GM18498 (cell line): ENCODE measurements at regions not wholly inside any gene's neighbourhood (a gene's known extent, or its start where the extent isn't known, plus 50 kb on each side); places are given as distances from the start of the nearest gene placed in this dataset.

ENCODE experiments used
- ATAC-seq: cut with Tn5 transposase; IDR thresholded peaks from one replicate; pipeline ENCODE4 v1.9.1; 2021; ENCODE audit warnings: mild to moderate bottlenecking, moderate library complexity; ENCODE audit not compliant: unreplicated experiment

DNA sequence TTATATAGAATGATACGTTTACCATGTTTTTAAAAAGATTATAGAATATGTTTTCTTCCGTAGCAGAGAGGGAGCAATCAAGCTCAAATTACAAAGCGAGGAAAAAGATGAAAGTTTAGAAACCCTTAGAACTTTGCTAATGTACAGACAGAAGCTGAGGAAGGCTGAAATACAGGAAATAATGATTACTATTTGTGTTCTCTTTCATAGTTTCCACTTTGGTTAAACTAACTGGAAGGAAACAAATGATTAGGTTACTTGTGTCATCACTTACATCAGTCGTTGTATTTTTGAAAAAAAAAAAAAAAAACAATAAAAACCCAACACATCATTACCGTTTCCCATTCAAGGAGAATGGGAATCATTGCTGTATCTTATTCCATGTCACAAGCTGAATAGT lies 337.8 kb upstream of the CBLB start:
- no peak for ATAC-seq

DNA sequence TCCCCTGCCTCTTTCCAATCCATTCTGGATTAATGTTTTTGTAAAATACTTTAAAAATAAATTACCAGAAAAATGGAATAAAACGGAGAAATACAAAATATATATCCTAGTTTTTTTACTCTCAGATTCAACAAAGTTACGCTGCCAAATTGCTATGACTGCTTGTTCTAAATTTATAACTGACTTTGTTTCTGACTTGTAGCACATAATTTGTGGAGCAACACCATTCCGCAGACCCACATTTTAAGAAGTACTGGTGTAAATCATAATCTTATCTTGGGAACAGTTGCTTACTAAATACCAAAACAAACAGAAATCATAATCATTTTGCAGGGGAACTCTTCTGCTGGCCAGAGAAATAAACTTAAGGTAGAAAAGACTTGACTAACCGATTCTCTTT lies 339.4 kb upstream of the CBLB start:
- no peak for ATAC-seq

DNA sequence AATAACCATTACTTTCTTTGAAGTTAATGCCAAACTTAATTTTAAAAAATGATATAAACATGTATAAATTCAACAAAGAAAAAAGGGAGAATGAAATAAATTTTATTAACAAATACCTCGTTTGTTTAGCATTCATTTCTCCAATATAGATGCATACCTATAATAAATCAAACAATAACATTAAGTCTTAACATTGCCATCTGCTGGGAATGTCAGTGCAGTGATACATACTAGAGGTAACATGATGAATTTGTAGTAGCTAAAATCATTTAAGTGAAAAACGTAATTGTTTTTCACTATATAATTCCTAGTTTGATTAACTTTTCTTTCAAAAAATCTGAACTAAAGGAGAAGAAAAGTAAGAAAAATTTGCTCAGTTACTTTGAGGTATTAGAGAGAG lies 340.2 kb upstream of the CBLB start:
- no peak for ATAC-seq

DNA sequence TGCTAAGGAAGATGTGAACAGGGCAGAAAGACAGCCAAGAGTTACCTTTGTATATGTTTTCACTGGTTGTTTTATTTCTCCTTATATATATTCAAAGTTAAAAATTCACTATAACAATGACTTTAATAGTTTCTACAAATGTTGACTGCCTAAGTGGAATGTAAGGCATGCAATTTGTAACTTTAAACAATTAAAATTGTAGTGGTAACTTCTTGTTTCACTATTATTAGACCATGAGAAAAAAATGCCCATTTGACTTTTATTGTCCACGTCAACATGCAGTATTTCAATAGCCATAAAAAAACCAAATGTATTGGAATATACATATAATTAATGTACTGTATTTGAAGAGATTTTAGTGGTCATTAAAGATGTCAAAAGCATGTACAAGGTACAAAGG lies 340.7 kb upstream of the CBLB start:
- no peak for ATAC-seq

DNA sequence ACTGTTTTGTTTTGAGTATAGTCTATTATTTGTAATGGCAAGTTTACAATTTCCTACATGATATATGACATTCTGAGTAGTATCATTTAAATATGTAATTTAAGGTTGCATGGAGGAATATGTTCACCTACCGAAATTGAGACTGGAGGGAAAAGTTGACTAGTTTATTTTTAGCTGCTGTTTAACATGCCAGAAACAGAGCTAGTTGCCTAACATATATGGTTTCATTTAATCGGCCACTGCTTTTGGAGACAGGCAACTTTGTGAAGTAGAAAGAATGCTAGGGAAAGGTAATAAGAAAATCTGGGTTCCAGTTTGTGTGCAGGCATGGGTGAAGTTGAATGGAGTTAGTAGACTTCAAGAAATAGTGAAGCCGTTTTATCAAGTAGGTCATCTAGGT lies 342.1 kb upstream of the CBLB start:
- no peak for ATAC-seq

DNA sequence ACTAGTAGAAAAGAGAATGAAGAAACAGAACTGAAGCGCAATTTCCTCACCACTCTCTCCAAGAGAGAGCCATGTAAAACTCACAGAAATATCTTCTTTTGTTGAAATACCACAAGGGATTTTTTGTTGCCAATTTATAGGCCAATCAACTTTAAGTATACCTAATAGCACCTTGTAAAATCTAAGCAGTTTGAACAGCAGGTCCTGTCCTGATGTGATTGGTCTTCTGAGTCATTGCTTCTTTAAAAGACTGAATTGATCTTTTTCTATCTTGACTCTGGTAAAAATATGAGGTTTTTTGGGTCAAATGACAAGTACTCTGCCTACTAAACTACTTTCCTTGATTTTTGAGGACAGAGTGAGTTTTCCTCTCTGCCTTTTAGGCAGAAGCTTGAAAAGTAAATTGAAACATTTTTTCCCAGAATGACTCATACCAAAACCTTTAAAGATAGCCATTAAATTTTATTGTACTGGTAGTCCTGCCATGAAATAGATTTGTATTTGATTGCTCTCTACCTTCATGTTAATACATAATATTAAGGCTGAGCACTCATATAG lies 343.9 kb upstream of the CBLB start:
- no peak for ATAC-seq

DNA sequence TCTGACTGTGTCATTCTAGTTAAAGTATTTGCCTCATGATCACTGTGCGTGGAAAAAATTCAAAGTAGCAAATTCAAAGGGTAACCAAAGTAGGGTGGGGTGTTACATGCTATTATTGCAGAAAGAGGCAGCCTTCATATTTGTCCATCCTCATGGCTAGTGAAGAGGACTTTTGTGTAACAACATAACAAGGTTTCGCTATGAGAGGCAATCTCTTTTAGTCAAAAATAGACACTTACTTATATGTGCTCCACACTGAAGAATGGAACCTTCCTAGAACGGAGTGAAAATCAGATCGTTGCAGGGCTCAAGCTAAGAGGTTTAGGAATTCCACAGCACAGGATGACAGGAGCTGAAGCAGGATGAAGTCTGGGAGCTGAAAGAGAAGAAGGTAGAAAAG lies 345.1 kb upstream of the CBLB start:
- no peak for ATAC-seq

DNA sequence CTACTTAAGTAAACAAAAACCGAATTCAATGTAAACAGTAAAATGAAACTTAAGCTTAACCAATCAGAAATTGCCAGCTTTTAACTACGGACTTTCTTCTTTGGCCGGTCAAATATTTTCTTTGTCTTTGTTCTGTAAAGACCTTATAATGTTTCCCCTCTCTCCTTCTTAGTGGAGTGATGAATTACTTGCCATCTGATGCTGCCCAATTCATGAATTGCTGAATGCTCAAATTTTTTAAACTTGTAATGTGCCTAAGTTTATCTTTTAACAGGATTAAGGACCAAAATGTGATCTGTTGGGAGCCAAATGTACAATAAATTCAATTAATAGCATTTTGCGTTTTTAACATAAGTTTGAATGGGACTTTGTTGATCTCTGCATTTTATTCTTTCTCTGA lies 345.8 kb upstream of the CBLB start:
- ATAC-seq, result no peak

DNA sequence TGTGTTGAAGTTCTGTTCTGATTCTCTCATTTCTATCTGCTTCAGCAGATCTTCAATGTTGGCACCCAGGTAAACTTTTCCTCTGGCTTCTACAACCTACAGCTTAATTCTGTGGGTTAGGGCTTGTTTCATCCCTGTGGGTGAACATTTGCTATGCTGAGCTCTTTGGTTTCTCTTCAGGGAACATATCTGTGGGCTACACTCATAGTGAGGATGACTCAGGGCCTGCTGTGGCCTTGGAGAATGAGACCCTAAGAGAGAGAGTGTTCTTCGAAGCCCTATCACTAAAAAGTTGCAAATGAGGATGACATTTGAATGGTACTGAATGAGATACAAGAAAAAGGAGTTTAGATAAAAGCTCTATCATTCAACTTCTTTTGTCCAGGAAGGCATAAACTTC lies 346.2 kb upstream of the CBLB start:
- no peak for ATAC-seq

DNA sequence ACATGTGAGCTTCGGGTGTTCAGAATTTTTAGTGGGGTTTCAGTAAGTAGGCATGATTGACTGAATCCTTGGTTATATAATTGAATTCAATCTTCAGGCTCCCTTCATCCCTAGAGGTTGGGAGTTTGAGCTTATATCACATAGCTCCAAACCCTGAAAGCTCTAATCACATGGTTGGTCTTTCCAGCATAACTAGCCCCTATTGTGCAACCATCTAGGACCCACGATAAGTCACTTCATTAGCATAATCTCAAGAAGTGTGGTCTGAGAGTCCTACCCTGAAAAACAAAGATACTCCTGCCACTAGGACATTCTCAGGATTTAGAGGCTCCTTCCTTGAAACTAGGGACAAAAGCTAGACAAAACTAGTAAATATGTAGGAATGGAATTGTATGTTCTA lies 348.9 kb upstream of the CBLB start:
- ATAC-seq, result no peak

DNA sequence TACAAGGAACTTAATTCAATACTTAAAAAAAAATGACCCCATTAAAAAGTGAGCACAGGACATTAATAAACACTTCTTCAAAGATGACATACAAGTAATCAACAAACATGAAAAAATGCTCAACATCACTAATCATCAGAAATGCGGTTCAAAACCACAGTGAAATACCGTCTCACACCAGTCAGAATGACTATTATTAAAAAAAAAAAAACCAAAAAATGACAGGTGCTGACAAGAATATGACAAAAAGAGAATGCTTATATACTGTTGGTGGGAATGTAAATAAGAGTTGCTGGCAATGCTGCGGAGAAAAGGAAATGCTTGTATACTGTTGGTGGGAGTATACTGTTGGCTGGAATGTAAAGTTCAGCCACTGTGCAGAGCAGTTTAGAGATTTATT lies 358.3 kb upstream of the CBLB start:
- no peak for ATAC-seq

DNA sequence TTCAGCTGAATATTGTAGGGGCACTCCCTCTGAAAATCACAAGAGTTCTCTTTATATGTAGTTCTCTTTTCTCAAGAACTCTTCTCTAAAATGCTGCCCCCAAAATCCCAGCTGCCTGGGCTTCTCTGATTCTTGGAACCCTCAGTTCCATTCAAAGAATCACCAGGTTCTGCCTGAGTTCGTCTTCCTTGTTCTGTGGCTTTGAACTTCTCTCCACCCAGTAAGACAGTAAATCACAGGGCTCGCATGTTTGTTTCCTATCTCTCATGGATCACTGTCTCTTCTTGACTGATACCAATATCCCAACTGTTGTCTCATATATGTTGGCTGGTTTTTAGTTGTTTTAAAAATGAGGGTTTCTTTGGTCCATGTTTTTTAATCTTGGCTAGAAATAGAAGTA lies 359.5 kb upstream of the CBLB start:
- no peak for ATAC-seq

DNA sequence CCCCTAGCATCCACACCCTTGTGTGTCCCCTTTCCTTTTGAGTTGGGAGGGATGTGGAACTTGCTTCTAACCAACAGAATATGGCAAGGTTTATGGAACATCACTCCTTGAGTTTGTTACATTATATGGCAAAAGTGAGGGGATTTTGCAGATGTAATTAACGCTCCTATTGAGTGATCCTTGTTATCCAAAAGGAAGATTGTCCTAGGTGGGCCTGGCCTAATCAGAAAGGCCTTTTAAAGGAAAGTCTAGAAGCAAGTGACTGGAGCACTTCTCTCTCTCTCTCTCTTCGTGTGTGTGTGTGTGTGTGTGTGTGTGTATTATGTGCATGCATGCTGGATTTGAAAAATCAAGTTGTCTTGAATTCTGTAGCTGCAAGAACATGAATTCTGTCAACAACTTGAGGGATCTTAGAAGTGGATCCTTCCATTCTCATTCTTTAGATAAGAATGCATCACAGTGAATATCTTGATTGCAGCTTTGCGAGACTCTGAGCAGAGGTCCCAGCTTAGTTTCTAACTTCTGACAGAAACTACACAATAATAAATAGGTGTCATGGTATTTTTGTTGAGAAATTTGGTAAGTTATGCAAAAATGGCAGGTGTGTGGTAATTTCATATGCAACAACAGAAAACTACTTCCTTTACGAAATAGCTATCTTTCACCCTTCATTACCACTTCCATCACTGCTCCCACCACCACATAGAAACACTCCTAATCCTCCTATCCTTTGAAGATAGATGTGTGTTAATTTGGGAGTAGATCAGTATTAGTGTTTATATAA lies 360.9 kb upstream of the CBLB start:
- no peak for ATAC-seq

DNA sequence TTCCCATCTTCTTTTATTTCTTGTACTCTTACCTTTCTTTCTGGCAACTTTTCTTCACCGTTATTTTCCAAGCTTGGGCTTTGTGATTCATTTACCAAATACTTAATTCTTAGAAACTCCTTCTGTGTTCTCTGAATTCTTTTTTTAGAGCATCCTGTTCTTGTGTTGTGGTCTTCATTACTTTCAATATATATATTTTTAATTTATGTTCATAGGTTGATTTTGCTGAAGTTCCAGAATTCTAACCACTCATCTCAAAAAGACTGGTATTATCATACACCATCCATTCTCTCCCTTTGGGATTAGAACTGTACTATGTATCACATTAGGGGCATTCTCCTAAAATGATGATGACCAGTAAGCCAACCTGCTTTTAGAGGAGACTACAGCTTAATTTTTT lies 362.3 kb upstream of the CBLB start:
- ATAC-seq, result no peak

DNA sequence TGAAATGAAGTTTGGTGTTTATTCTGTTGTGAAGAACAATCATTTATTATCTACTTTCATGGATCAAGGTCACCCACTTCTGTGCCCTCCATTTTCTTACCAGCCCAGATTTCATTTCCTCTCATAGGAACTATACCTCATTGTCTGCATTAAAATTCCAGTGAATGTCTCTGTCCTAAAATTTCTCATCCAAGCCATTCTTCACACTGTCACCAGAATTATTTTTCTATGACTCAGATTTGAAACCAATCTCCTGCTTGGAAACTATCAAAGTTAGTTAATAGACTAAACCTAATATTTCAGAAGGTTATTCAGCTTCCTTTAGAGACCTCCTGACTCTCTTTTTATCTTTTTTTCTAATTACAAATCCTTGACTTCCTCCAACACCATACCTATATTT lies 364.1 kb upstream of the CBLB start:
- no peak for ATAC-seq

DNA sequence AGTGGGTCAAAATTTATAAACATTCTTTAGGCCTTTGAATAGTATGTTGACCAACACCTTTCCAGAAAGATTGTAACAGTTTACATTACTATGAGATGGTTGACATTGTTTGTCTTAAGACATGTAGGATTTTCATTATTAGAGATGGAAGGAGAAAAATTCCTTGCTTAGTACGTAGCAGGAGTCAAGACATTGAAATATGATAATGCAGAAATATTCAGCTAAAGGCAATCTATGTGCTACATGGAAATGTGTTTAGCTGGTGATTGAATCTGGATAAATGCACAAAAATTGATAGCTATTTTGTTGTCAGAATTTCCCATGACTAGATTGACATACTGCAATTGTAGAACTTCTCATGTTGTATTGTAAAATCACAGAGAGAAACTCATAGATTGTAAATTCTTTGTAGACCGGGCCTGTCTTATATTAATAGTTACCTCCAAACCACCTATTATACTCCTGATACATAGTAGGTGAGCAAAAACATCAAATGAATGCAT lies 370.4 kb upstream of the CBLB start:
- ATAC-seq, result no peak

DNA sequence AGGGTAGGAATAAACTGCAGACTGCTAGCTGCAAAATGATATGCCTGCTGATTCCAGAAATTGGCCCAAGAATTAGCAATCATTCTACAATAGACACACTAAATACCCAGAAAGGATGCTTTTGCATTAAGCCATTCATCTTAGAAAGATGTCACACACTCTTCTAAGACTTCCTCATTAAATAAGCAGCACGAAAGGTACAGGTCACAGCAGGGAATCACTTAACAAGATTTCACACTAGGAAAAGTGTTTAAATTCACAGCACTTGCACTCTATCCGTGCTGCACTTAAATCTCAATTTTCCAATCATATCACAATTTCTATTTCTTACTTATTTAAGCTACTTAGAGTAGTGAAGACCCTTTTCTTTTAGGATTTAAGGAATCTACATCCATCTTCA lies 372.8 kb upstream of the CBLB start:
- no peak for ATAC-seq

DNA sequence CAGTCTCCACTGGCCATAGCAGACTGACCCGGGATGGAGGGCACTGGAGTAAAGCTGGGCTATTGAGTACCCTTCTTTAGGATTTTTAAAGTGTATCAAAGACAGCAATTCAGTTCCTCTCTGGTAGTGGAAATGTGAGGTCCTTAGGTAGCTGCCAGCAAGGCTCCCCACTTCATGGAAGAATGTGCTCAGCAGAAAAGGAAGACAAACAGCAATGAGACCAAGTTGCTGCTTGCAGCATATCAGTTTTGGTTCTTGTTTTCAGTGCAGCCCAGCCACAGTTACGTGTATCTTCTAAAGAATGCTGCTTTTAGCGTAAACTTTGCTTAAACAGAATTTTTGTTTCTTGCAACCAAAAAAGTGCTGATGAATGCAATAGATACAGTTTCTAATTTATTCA lies 374.0 kb upstream of the CBLB start:
- ATAC-seq, result peak; percentile 79

DNA sequence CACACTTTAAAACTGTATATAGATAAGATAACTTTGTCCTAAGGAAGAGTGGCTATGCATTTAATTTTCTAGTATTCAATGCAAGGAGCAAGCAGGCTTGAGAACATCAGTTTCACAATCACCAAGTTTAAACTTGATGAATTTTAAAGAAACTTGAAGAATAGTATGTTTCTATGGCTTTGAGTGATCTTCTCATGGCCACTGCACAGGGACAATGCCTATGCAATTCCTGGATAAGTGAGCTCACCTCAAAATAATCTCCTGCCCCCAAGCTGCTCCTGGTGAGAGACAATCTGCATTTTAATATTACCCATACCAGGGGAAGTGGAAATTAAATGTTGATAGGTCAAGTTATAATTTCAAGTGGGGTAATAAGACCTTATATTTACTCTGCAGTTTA lies 376.6 kb upstream of the CBLB start:
- no peak for ATAC-seq

DNA sequence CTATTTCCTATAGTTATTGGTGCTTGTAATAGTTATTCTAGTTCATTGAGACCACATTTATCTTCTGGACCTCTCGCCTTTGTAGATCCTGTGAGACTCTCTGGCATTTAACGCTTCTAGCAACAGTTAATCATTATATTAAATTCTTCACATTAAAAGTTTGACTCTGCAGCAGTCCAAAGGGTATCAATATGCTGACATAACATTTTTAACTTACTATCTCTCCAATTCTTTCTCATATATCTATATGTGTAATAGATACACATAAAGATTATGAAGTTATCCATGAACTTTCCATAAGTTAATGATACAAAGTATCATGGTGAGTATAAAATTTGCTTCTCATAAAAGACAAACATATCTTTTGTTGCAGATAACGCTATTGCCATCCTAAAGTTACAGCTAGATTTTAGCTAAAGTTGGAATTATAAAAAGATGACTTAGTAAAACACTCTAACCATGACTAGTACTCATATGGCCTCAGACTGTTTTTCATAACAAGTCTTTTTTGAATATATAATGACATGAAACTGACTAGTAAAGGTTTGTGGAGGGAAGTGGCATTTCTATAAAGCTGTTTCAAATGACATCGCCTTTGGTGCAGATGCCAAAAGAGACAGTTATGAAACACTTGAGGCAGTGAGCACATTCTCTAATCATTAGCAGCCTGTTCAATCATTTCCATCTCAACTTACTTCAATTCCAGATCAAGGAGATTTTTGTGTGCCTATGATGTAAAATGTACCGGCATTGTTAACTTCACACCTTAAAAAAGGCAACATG lies 379.3 kb upstream of the CBLB start:
- no peak for ATAC-seq

DNA sequence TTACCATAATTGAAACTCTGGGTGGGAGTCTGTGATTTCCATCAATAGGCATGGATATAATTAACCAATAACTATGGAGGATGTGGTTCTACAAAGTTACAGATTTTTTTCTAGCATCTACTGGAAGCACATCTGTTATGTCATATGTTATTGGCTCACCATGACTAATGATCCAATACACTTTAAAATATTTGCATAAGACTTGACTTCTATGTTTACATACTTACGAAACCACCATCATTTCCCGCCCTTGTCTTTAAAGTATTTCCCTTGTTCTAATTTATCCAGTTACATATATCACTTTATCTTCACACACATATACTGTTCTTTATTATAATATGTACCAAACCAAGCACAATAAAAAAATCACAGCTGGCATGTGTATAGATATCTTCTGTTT lies 380.3 kb upstream of the CBLB start:
- ATAC-seq, result no peak

DNA sequence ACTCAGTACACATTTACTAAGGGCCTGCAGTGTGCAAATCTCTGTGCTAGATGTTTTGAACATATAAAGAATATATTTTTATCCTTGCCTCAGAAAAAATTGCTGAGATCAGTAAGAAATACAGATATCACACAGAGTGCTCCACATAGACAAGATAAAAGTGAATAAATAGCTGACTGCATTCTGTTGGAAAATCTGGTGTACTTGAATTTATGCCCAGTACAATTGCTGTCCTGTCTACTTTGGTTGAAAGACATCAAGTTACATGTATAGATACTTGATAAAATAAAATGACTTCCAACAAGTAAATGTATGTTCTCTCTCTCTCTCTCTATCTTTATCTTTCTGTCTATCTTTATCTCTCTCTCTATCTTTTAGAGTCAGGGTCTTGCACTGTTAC lies 381.2 kb upstream of the CBLB start:
- ATAC-seq, result no peak
